Embryonic facial prominence (tissue), 1 donor: ENCODE measurements at regions not wholly inside any gene's neighbourhood (a gene's known extent, or its start where the extent isn't known, plus 50 kb on each side); places are given as distances from the start of the nearest gene placed in this dataset.
"Not testable (repeated sequence)": the region's sequence is repeated elsewhere in the genome, so short reads cannot be mapped to it uniquely, and the experiment has no call there.

ENCODE experiments used
- DNase-seq: peaks from one replicate; pipeline ENCODE4 v3.0.0-alpha.2; 2016; ENCODE audit errors: extremely low spot score

- no peak for DNase-seq
These were observed 256.0 kb downstream of the VAPA start for GRCh38 chr18:10169814-10170213.

DNA sequence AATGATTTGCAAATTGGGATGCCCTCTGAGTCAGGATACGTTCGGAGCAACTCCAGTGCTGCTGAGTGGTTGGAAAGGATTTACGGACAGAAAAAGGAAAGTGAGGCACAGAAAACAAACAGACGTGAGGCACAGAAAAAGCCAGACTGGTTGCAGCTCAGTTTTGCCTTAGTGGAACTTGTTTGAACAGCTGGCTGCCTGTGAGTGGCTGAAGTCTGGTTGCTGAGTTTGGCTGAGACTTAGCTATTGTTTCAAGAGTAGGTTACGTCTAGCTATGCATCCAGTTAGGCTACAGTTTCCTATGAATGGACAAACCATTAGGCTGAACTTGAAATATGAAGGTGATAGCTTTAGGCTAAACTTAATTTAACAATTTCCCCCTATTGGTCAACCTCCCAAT lies 256.6 kb downstream of the VAPA start:
- no peak for DNase-seq

GRCh38 chr18:10175333-10175732 lies 261.5 kb downstream of the VAPA start:
- DNase-seq, result not testable (repeated sequence)

- DNase-seq, result not testable (repeated sequence)
These were observed 265.5 kb downstream of the VAPA start for GRCh38 chr18:10179326-10179725.

GRCh38 chr18:10182009-10182624 lies 268.3 kb downstream of the VAPA start:
- no peak for DNase-seq

DNA sequence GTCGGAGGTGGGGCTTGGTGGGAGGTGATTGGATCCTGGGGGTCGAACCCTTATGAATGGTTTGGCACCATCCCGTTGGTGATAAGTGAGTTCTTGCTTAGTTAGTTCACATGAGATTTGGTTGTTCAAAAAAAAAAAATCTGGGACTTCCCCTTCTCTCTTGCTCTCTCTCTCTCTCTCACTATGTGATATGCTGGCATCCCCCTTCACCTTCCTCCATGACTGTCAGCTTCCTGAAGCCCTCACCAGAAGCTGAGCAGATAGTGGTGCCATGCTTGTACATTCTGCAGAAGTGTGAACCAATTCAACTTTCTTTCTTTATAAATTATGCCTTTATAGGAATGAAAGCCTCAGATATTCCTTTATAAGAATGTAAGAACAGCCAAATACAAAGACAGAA lies 269.7 kb upstream of the APCDD1 start:
- no peak for DNase-seq

GRCh38 chr18:10188971-10189810 lies 265.2 kb upstream of the APCDD1 start:
- DNase-seq, result no peak

GRCh38 chr18:10190564-10190963 lies 263.9 kb upstream of the APCDD1 start:
- no peak for DNase-seq

DNA sequence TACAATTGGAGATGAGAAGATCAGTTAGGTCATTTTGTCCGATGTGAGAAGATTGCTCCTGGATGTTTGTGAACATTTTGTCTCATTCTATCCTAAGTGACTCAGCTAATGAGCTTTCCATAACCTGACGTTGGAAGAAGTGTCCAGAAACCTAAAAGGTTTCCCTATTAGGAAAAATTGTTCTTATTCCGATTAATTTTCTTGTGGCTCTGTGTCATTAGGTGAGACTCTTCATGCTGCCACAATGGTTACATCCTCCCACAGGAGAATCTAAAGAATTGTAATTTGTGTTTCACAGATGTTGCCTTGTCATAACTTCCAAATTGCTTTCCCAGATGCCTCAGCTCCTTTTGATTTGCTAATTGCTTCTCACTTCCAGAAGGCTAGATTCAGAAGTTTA lies 261.0 kb upstream of the APCDD1 start:
- no peak for DNase-seq

DNA sequence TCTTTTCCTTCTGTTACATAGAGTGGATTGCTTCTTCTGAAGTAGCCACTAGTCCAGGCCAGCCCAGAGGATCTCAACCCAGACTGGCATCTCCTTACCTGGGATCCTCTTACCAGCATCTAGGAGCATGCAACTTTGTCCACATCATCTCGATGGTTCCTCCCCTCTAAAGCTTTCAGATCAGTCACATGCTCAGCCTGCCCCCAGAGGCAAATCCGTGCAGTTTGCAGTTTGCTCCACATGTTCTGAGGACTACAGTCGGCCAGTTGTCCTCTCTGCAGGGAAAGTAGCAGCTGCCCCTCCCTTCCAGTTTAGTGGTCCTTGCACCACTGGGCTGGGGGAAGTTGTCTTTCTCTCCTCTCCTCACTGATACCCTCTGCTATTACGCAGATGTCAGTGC lies 259.8 kb upstream of the APCDD1 start:
- DNase-seq, result no peak

DNA sequence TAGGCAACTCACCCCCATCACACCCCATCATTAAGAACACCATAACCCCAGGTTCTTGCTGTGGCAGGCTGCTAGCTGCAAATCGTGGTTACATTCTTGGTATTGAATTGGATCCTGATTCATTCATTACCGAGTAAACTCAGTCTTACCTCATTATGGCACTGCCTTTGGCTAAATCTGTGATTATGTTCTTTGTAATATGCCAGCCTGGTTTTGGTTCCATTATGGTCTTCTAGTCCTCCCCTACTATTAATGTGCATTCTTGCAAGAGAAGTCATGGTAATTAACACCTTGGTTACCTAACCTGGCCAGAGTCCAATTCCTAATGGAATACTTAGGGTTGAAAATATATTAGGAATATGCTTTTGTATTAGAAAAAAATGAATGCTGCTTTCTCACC lies 258.9 kb upstream of the APCDD1 start:
- no peak for DNase-seq

DNA sequence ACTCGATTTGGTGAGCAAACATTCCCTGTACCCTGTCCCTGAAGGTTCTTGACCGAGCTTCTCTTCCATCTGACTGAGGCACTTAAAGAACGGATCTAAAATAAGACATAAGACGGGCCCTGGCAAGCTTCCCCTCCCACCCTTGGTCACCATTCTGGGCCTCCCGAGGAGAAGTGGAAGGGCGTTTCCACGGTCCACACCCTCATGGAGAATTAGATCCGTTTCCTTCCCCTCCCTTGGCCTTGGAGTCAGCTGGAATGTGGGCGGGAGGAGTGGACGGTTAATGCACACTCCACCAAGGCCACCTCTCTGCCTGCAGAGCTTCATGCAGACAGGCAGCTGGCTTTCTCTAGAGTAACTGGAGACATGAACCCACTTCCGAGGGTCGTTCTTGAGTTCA lies 257.3 kb upstream of the APCDD1 start:
- no peak for DNase-seq

DNA sequence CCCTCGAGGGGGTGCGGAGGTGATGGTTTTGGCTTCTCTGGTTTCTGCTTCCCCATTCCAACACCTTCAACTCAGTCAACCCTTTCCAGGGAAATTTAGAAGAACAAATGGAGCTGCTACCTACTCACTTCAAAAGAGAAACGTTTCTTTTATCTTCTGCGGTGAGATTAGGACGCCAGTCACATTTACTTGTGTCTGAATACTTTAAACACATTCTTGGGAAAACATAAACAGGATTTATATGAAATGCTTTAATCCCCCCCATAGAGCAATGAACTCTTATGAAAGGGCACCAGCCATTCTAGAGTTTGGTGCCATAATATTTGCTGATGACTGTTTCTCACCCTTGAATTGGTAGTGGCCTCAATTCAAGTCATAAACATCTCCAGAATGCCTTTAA lies 253.2 kb upstream of the APCDD1 start:
- no peak for DNase-seq

- no peak for DNase-seq
These were observed 252.8 kb upstream of the APCDD1 start for GRCh38 chr18:10201659-10202058.

DNA sequence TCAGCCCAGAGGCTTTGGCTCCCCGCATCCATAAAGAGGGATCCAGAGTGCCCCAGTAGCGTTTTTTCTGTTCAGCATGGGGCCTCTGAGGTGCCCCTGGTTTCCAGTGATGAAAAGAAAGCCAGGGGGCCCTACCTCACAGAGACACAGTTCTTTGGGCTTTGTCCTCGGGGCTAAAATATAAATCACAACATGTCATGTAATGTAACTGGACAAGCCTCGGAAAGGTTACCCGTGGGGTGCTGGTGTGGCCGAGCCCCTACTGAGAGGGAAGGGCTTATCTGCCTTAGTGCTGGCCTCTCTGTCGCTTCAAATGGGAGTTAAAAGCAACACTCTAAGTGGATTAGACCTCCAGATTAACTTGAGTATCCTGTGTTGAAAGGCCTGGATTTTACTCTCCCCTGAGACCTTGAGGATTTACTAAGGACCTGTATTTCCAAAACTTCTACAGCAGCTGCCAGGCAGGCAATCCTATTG lies 251.6 kb upstream of the APCDD1 start:
- no peak for DNase-seq

DNA sequence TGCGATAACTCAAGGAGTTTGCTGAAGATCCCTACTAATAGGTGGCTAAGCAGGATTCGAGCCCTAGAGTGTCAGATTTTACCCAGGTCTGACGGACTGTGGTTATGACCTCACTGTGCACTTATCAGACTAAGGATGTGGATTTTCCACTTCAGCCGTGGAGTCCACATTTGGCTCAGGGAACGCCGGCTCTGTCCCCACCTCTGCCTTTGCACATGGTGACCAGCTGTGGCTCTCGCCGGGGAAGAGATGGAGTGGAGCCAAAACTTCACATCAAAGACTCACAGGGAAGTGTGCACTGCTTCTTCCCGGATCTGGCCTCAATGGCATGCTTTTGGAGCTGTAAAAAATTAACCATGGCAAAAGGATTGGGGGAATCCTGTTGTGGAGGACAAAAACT lies 249.3 kb upstream of the APCDD1 start:
- peak; percentile 14 for DNase-seq

GRCh38 chr18:10207682-10208345 lies 246.6 kb upstream of the APCDD1 start:
- no peak for DNase-seq

DNA sequence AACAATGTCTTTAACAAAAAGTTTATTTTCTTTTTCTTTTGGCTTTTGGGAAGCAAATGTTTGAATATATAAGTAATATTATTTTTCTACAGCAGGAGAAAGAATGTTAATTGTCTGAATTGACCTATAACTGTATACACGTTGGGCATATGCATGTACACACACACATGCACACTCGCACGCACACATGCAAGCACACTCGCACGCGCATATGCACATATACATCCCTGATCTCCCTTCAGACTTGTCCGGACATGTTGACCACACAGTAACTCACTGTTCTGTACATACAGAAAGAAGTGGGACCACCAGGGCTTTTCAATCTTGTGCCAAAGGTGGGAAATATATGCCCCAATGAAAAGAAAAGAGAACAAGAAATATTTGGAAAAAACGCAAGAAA lies 245.1 kb upstream of the APCDD1 start:
- no peak for DNase-seq

DNA sequence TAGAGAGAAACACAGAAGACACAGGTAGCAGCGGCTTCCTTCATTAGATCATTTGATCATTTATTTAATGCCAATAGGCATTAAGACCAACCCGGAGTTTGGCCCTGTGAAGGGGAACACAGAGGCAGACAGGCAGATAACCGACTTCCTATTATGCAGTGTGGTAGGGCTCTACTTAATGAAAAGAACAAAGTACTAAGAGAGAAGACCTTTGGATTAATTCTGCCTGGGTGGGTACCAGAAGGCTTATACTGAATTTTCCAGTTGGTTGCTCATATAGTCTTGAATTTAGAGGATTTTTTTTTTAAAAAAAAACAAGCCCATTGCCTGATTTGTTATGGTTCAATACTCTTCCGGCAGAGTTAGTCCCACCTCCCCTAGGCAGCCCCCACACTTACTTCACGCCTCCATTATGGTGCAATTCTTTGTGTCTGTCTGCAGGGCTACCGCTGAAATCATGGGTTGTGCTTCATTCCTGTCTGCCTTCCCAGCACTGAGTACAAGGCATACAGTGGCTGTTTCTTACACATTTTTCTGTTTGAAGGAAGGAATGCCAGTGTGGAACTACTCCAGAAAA lies 244.3 kb upstream of the APCDD1 start:
- no peak for DNase-seq

- DNase-seq, result no peak
These were observed 240.9 kb upstream of the APCDD1 start for GRCh38 chr18:10213526-10213925.

- no peak for DNase-seq
These were observed 239.0 kb upstream of the APCDD1 start for GRCh38 chr18:10215446-10215845.

- DNase-seq, result no peak
These were observed 237.6 kb upstream of the APCDD1 start for GRCh38 chr18:10216791-10217190.
